ENCODE measurements at regions not wholly inside any gene's neighbourhood (a gene's known extent, or its start where the extent isn't known, plus 50 kb on each side); places are given as distances from the start of the nearest gene placed in this dataset.

DNA sequence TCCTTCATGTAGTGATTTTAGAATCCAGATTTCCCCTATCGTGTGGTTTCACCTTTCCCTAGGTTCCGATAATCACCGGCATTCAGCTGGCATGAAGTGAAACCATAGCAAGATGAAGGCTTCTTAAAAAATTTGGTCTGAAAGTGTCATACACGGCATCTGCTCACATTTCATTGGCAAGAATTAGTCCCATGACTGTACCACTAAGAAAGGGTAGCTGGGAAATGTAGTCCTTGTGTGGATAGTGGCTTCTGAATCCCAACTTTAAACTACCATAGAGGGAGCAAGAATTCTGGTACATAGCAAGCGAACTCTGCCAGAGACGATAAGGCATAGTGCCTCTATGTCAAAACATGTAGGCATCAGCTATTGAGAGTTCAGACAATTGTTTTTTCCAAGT, 360.1 kb upstream of the TBX3 start:
- no peak for DNase-seq

DNA sequence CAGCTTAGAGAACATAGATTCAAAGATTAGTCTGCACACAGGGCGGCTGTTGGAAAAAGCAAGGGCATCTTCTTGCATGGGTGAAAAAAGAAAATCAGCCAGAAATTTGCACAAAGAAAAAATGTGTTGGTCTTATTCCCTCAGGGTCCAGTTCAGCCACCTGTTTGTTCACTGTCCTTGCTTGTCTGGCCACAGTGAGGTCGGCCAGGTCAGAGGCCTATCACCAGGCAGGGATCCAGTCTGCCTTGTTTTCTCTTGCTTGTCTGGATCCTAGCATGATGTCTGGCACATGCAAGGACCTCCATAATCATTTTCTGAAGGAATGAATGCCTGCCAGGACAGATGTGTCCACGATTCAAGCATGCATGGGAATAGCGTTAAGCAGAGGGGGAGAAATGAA, 359.1 kb upstream of the TBX3 start:
- DNase-seq = no peak

DNA sequence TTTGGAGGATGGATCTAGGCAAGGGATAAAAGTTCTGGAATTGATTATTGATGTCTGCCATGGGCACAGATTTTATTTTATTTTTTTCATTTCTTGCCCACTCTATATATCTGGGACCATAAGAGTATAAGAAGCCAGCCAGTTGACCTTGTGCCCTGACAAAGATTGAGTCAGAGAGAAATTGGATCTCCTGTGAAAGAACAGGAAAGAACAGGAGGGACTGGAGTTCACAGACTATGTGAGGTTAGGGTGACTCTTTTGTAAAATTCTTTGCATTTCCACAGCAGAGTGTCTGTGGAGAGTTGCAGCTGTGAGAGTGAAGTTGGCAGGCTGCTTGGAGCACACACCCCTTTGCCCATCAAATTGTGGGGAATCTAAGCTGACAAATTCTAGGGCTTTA, 358.4 kb upstream of the TBX3 start:
- DNase-seq = no peak

DNA sequence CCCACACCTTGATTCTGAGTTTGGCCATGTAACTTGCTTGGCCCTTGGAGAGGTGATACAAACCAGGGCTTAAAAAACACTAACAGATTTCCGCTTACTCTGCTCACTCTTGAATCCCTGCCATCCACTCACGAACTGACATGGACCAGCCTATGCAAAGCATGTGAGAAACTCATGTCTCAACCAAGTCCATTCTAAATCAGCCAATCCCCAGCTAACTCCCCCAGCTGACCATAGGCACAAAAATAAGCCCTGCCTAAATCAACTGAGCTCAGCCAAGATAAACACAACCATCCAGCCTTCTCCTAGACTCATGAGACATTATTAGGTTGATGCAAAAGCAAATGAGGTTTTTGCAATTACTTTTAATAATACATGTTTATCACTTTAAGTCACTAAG, 353.9 kb upstream of the TBX3 start:
- DNase-seq = no peak

DNA sequence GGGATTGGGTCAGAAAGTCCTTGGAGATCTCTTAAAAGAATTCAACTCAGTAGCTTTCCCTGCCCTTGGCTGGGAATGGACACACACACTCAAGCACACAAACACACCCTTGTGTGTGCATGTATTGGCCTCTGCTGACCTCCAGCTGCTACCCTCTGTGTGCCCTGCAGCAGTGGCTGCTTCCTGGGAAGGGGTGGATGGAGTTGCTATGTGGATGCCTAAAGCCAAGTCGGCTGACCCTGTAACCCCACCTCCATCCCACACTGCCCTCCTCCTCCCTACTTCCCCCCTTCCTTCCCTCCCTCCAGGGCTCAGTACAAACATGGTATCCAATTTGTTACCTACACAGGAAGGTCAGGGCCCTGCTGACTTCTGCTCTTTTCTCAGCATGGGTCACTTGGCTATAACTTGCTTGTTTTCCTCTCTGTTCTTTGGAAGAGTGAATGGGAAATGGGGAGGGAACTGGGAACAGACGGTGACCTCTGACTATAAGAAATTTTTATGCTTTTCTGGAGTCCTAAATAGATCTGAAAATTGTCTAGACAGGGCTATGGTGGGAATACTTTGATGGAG, 351.6 kb upstream of the TBX3 start:
- no peak for DNase-seq

DNA sequence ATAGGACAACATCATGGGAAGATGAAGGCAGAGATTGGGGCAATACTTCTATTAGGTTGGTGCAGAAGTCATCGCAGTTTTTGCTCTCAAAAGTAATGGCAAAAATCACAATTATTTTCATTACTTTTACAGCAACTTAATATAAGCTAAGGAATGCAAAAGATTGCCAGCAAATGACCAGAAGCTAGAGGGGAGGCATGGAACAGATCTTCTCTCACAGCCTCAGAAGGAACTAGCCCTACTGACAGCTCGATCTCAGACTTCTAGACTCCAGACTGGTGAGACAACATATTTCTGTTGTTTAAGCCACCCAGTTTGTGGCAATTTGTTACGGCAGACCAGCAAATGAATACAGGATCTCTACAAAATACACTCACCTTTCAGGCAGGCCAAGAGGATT, 348.5 kb upstream of the TBX3 start:
- DNase-seq = no peak

DNA sequence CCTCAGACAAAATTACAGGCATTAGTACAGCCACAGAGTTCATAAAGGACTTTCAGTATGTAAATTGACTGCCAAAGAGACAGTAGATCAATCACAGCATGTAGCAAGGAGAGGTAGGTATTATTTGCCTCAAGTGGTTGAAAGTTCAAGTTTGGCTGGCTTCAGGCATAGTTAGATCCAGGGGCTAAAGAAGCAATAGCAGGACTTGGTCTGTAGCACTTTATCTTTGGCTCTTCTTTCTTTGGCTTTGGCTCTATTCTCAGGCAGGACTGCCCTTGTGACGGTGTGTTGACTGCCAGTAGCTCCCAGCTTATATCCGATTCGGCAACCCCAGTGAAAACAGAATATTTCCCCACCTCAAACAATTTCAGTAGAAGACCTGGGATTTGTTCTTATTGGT, 346.0 kb upstream of the TBX3 start:
- DNase-seq = no peak

DNA sequence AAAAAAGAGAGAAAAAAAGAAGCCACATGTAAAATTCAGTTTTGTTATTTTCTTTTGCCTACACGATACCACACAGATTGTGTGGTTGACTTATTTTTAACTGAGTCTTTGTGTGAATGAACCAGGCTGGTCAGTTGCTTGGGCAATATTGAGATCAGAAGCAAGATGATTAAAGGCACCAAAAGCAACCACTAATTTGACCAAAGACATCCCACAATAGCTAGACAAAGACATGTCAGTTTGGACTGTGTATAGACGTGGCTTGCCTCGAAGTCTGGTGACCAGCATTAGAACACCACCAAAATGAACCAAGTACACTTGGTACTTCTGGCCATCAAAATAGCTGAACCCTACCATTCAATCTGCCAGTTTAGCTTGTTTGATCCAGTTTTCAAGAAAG, 340.6 kb upstream of the TBX3 start:
- DNase-seq = no peak

DNA sequence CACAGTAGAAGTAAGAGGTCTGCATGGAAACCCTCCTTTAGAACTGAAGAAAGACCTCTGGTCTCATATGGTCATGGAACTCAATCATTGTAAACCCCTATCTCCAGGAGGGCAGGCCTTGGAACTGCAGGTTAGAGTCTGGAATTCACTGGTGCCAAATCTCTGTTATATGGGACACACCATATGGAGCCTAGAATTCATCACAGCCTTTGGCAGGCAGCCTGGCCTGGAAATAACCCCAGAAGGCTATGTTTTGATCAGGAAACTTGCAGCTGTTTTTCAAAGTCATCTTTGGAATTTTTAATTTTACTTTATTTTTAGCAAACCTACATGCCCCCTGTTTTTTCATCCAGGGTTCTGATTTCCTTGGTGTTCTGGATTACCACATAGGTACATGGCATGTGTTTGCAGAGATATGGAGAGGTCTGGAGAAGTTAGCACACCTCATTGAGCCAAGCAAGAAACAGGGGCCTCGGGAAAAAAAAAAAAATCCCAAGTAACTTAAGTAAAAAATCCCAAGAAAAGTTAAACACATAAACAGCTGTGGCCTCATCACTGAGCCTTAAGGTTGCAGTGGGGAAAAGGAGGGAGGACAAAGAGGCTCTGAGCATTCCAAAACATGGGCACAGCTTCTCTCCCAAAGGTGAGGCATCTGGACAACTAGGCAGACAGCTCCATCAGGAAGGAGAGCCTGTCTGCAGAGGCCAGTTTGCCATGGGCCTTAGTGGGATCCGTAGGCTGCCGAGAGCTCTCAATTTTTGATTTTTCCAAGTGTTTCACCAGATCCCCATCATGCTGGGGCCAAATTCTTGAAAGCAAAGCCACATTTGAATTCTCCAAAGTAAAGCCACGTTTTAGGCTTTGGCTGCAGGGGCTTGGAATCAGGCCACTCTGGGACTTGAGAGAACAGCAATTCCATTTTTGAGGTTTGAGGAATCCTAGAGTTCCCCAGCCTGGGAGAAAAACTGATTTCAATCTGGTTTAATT, 339.6 kb upstream of the TBX3 start:
- no peak for DNase-seq

DNA sequence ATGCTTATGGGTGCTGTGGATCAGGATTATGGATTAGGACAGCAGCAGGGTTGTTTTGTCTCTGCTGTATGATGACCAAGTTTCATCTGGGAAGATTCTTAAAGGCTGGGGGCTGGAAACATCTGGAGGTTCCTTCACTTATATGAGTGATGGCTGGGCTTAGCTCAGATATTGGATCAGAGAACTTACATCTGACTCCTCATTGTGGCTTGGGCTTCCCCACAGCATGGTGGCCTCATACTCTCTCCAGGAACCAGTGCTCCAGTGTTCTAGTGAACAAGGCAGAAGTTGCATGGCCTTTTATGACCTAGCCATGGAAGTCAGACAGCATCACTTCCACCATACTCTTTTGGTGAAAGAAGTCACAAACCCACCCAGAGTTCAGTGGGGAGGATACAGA, 336.1 kb upstream of the TBX3 start:
- no peak for DNase-seq

DNA sequence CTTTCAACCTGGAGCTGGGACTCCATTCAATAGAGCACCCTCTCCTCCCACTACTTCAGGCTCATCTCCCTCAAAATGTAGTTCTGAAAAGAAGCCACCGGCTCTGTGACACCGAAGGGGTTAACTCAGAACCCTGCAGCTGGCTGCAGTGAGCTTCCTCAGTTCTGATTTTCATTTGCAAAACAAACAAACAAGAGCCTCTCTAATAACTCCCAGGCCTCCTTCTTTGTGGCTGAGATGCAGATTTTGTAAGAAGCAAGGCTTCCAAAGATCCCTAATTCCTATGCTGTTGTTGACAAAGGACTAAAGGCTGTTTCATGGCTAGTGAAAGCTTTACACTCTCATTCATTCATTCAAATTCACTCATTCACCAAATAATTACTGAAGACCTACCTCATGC, 333.4 kb upstream of the TBX3 start:
- DNase-seq = no peak

DNA sequence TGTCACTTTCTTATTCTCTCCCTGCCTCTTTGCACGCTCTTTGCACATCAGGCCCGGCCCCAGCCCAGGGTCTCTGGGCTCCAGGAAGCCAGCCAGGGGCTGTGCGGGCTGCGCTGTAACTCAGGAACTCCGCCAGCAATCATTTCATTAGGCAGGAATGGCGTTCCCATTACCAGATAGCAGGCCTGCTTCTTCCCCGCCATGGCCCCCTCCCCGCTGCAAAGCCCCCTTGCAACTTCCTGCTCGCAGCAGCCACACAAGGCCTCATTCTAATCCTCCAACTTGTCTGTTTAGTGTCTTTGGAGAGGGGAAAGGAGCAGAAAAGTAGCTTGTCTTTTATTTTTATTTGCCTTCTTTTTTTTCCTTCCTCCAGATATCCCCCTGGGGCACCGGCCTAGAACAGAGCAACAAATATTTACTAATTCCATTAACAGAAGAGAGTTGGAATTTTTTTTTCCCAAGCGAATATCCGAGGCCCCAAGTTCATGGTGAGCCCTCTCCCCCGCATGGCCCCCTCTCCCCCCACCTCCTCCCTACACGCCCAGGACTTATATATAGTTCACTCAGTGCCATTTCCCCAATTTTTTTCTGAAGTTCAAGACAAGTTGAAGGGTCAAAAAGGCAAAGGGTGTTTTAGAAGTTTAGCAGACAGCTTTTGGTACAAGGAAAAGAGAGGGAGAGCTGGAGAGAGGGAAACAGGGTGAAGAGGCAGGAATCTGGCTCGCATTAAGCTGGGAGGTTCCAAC, 329.4 kb upstream of the TBX3 start:
- DNase-seq = no peak

DNA sequence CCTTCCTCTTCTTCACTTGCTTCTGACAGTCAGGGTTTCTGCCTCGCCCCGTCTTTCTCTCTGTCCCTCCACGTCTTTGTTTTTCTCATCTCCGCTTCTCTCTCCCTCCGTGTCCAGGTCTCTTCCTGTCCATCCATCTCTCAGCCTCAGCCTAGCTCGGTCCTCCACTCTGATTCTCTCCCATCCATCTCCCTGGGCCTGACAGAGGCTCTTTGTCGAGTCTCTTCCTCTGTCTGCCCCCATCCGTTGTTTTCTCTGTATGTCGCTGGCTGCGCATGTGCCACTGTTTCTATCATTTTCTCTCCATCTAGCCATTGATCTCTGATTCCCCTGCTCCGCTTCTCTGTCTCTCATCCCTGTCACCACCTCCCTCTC, 328.9 kb upstream of the TBX3 start:
- DNase-seq = no peak

DNA sequence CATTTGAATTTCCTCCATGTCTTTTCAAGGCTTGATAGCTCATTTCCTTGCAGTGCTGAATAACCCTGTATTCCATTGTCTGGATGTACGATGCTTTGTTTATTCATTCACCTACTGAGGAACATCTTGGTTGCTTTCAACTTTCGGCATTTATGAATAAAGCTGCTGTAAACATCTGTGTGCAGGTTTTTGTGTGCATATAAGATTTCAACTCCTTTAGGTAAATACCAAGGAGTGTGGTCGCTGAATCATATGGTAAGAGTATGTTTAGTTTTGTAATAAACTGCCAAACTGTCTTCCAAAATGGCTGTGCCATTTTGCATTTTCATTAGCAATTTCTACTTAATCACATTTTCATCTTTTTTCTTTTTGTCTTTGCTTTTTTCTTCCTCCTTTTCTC, 327.7 kb upstream of the TBX3 start:
- DNase-seq = no peak

DNA sequence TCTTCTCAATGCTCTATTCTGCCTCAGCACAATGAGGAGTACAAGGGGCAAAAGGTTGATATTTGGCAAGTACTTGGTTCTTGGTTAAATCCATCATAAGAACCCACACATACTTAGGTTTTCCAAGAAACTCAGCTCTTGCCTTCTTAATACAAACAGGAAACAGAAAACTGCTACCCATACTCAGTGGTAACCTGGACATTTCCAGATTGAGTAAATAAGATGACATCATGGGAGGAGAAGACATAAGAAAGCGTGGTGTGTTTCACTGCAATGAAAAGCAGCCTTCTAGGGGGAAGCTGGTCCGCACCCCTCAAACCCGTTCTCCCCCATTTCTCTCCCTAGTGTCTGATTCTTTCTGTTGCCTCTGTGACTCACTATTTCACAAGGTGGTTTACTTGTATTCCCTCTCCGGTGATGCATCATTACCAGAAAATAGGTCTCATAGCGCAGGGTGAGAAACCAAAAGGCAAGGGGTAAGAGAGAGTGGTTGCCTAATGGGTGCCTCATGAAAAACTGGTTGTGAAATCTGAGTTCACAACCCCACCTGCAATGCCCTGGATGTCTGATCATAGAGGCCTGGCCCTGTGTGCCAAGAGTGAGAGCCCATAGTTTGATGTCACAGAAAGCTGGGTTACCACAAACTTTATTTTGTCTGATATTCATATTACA, 326.5 kb upstream of the TBX3 start:
- DNase-seq = no peak

DNA sequence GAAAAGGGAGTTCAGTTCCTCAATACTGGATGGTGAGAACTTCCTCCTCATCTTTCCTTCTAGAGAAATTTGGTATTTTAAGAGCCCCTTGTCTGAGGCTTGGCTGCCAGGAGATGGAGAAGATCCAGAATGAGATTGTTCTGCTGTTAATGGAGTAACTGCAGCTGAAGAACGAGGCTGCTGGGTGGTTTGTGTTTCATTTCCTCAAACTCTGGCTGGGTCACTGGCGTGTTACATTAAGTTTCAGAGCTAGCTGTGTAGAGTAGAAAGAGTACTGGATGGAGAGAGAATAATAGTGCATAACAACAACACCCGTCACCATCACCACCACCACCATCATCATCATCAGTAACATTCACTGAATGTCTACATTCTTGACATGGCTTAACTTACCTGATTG, 325.0 kb upstream of the TBX3 start:
- DNase-seq = no peak

DNA sequence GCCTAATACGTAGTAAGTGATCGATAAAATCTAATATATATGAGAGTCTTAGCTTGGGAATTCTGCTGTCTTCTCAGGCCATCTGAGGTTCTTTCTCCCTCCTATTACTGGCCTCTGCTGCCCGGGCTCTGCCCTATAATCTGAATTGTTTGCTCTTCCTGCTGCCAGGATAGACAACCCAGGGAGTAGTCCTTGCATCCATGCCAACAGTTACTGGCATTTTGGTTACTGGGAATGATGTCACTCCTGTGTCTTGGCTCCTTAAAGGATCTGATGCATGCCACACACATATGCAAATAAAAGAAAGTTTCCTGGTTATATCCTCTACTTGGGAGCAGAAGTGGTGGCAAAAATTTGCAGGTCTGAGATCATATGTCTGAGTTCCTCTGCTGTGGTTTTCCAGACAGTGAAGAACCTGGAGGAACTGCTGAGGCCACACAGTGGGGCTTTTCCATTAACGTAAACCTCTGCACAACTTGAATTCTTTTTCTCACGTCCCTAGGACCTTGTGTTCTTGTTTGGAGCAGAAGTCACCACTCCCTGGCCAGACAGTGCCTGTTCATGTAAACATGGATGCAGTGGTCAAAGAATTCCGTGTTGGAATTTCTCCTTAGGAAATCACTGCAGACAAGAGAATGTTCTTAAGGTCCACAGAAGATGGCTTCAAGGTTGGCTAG, 320.6 kb upstream of the TBX3 start:
- DNase-seq = no peak

DNA sequence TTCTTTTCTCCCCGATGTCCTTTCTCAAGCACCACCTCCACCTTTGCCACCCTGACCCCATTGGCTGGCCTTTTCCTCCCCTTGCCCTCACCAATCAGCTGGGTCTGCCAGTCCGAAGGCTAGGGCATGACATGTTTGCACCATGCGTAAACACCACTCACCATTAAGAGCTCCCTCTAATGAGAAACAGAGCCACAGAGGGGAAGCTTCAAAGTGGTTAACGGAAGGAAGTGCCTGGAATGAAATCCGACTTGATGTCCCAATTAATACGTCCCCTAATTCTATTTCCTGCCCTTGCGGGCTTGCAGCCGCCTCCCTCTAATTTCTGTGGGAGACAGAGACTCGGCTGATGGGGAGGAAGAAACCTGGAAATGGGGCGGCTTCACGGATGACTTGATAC, 318.5 kb upstream of the TBX3 start:
- no peak for DNase-seq

DNA sequence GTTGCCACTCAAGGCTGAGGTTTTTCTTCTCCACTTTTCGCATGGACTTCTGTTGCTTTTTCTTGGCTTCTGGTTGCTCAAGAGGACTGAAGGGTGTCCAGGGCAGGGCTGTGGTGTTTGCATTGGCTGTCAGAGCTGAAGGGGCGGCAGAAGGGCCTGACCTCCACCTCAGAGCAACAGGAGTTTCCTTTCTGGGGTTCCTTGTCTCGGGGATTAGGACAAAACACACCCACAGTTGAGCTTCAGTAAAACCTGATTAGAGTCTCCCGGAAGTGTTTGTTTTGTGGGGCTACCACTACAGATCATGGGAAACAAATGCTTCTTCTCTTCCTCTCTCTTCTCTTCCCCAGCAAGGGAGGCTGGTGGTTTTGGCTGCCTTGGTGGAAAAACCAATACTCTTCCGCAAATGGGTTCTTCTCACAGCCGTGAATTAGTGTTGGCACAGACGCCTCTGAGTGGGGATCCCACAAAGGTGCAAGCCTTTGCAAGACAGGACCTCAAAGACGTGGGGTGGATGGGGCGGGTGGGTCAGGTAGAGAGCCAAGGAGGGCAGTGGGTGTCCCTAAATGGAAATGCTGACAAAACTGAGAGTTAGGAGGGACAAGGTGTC, 317.7 kb upstream of the TBX3 start:
- no peak for DNase-seq

DNA sequence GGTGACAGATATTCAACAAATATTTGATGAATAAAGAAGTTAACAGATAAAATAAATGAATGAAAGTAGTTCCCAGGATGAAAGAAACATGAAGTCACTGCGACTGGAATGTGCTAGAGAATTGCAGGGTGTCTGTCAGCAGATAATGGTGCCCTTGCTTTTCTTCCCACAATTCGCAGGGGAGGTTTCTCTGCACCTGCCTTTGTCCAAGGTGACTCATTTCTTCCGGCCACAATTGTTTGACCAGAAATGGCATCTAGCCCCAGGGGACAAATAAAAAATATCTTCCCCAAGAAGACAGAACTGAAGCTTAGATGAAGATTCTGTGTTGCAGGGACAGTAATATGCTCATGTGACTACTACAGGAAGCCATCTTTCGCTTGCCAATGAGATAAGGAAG, 316.1 kb upstream of the TBX3 start:
- no peak for DNase-seq

DNA sequence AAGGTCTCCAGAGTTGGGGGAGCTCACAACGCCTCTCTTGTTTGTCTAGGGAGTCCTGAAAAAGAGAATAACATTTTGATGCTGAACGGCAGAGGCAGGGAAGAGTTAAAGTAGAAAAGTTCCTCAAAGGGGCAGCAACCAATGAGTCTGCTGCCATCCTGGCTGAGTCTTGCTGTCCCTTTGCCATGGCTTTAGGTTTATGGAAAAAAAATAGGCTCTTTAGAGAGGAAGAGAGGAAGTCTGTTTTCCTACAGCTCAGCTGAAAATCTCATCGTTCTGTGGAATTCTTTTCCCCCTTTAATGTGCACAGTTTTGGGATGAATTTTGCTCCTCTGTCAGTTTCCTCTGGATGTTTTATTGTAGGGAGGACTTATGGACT, 314.8 kb upstream of the TBX3 start:
- no peak for DNase-seq

DNA sequence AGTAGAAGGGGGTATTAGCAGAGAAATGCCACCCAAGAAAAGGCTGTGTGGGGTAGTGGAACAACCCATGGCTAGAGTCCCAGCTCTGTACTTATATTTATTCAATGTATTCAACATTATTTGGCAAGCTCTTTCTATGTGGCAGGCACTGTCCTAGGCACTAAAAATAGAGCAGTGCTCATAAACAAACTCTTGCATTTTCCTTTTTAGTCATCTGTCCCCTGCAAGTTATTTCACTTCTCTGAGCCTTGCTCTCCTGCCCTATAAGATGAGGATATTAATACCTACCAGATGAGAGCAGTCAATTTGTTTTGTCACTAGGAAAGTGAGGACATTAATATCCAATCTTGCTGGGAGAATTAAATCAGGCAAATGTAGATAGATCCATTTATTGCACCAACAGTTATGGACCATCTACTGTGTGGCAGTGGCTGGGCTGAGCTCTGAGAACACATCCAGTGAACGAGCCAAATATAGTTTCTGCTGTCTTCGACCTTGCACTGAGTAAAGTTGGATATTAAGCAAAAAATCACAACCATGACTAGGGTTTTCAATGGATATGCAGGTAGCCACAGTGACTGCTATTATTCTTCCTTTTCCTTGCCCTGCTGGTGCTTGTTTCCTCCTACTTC, 314.3 kb upstream of the TBX3 start:
- no peak for DNase-seq
